ENCODE measurements at regions not wholly inside any gene's neighbourhood (a gene's known extent, or its start where the extent isn't known, plus 50 kb on each side); places are given as distances from the start of the nearest gene placed in this dataset.

GRCh38 chr21:27571706-27572105 lies 604.8 kb upstream of the ADAMTS5 start:
- Histone ChIP-seq H3K27ac (no peak overlapping the region), H3K4me3 (no peak overlapping the region), H3K36me3 (no peaks in the 10 kb centered on the region), H3K9me3 (no peaks in the 10 kb centered on the region), H3K27me3 (no peaks in the 10 kb centered on the region), H3K4me1 (peaks cover 0 to 17% of the 10 kb centered on the region in 2 donors)
- no peak for DNase-seq (ENCODE audit: low spot score)
- TF ChIP-seq, protein P1, sequence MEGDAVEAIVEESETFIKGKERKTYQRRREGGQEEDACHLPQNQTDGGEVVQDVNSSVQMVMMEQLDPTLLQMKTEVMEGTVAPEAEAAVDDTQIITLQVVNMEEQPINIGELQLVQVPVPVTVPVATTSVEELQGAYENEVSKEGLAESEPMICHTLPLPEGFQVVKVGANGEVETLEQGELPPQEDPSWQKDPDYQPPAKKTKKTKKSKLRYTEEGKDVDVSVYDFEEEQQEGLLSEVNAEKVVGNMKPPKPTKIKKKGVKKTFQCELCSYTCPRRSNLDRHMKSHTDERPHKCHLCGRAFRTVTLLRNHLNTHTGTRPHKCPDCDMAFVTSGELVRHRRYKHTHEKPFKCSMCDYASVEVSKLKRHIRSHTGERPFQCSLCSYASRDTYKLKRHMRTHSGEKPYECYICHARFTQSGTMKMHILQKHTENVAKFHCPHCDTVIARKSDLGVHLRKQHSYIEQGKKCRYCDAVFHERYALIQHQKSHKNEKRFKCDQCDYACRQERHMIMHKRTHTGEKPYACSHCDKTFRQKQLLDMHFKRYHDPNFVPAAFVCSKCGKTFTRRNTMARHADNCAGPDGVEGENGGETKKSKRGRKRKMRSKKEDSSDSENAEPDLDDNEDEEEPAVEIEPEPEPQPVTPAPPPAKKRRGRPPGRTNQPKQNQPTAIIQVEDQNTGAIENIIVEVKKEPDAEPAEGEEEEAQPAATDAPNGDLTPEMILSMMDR (IDR thresholded peaks at IDR 0.05), result no peak

GRCh38 chr21:27570306-27570868 lies 603.5 kb upstream of the ADAMTS5 start:
- Histone ChIP-seq H3K9me3 (no peaks in the 10 kb centered on the region), H3K27ac (peak overlapping the region; percentile 12 to 63), H3K4me3 (no peak overlapping the region), H3K4me1 (peaks cover 0 to 17% of the 10 kb centered on the region in 2 donors), H3K36me3 (no peaks in the 10 kb centered on the region), H3K27me3 (no peaks in the 10 kb centered on the region)
- DNase-seq (ENCODE audit: low spot score), result peak; percentile 82
- TF ChIP-seq, protein P1 (IDR thresholded peaks at IDR 0.05), result no peak

DNA sequence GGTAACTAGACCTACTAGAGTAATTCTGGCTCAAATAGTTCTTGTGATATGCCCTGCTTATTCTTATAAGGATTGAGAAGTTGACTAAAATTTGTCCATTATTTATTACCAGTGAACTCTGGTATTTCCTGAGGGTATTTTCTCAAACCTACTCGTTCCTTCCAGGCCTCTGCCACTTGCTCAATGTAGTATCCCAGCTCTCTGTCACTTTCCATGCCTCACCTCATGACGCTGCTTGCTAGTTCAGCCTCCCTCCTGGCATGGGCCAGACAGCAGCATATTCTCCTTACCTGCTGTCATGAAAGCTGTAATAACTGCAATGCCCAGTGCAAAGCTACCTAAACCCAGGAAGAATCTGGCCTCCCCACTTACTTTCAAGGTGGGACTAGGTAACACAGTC lies 602.9 kb upstream of the ADAMTS5 start:
- Histone ChIP-seq H3K4me1 (peaks cover 0 to 17% of the 10 kb centered on the region in 2 donors), H3K27me3 (no peaks in the 10 kb centered on the region), H3K36me3 (no peaks in the 10 kb centered on the region), H3K9me3 (no peaks in the 10 kb centered on the region), H3K27ac (peak overlapping the region; percentile 12 to 63), H3K4me3 (no peak overlapping the region)
- DNase-seq (ENCODE audit: low spot score), result no peak
- TF ChIP-seq, protein P1 (IDR thresholded peaks at IDR 0.05), result no peak

DNA sequence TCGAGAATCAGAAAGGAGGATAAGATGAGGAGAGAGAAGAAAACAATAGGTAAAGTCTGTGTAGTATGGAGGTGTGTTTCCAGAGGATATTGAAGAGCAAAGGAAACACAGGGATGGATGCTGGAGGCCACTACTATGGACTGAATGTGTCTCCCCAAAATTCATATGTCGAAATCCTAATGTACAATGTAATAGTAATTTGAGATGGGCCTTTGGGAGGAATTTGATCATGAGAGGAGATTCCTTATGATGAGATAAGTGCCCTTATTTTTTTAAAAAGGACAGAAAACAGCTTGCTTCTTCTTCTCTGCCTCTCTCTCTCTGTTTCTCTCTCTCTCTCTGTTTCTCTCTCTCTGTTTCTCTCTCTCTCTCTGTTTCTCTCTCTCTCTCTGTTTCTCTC lies 602.2 kb upstream of the ADAMTS5 start:
- H3K4me3 ChIP-seq, result no peak overlapping the region
- no peak overlapping the region for H3K27ac ChIP-seq

GRCh38 chr21:27567381-27567780 lies 600.5 kb upstream of the ADAMTS5 start:
- Histone ChIP-seq H3K9me3 (no peaks in the 10 kb centered on the region), H3K27me3 (no peaks in the 10 kb centered on the region), H3K4me1 (peaks cover 0 to 17% of the 10 kb centered on the region in 2 donors)

More for the DNA sequence above, 602.2 kb upstream of the ADAMTS5 start:
- H3K36me3 ChIP-seq, result no peaks in the 10 kb centered on the region
- H3K9me3 ChIP-seq, result no peaks in the 10 kb centered on the region
- no peaks in the 10 kb centered on the region for H3K27me3 ChIP-seq
- peaks cover 0 to 17% of the 10 kb centered on the region in 2 donors for H3K4me1 ChIP-seq
- no peak for DNase-seq (ENCODE audit: low spot score)
- TF ChIP-seq, protein P1 (IDR thresholded peaks at IDR 0.05), result no peak

More at GRCh38 chr21:27567381-27567780, 600.5 kb upstream of the ADAMTS5 start:
- Histone ChIP-seq H3K27ac (no peak overlapping the region), H3K4me3 (no peak overlapping the region), H3K36me3 (no peaks in the 10 kb centered on the region)
- TF ChIP-seq, protein P1 (IDR thresholded peaks at IDR 0.05), result no peak
- DNase-seq (ENCODE audit: low spot score), result no peak
